ENCODE measurements at regions not wholly inside any gene's neighbourhood (a gene's known extent, or its start where the extent isn't known, plus 50 kb on each side); places are given as distances from the start of the nearest gene placed in this dataset.

- Histone ChIP-seq H3K27ac (ENCODE audit: low read length) (no peak overlapping the region), H3K36me3 (ENCODE audit: insufficient read depth, low read length) (no peaks in the 10 kb centered on the region), H2AFZ (ENCODE audit: low read depth, low read length) (no peak overlapping the region), H3F3A (ENCODE audit: insufficient read depth, low read length, poor library complexity, severe bottlenecking) (no peaks in the 10 kb centered on the region), H3K79me2 (replicated peaks; ENCODE audit: insufficient read depth, low read length) (no peaks in the 10 kb centered on the region), H3K9me3 (ENCODE audit: low read length) (no peaks in the 10 kb centered on the region), H3K4me2 (ENCODE audit: low read length) (no peak overlapping the region), H3K4me3 (ENCODE audit: low read length) (no peak overlapping the region), H4K20me1 (ENCODE audit: insufficient read depth) (no peaks in the 10 kb centered on the region), H3K27me3 (ENCODE audit: insufficient read depth, low read depth, low read length) (no peaks in the 10 kb centered on the region), H3K9me2 (ENCODE audit: insufficient read depth, low read length) (no peaks in the 10 kb centered on the region), H3K9ac (ENCODE audit: low read length) (no peak overlapping the region)
- TF ChIP-seq CTCF (IDR thresholded peaks at IDR 0.05; ENCODE audit: poor library complexity, severe bottlenecking), result no peak
- no peak for TF ChIP-seq SMC3 (conservative IDR thresholded peaks at IDR 0.05; ENCODE audit: poor library complexity)
- TF ChIP-seq REST (IDR thresholded peaks at IDR 0.05; ENCODE audit: borderline replicate concordance), result no peak
- TF ChIP-seq RAD21 (conservative IDR thresholded peaks at IDR 0.05), result no peak
- no peak for TF ChIP-seq EP300 (conservative IDR thresholded peaks at IDR 0.05; ENCODE audit: poor library complexity, severe bottlenecking)
- no peak for TF ChIP-seq MXI1 (conservative IDR thresholded peaks at IDR 0.05; ENCODE audit: poor library complexity, severe bottlenecking)
- no peak for TF ChIP-seq TAF1 (IDR thresholded peaks at IDR 0.05; ENCODE audit: low read depth)
- TF ChIP-seq EZH2 (IDR thresholded peaks at IDR 0.05; ENCODE audit: borderline replicate concordance, insufficient read depth, low read length, poor library complexity, severe bottlenecking), result no peak
- TF ChIP-seq POLR2AphosphoS5 (IDR thresholded peaks at IDR 0.05), result no peak
These were observed 207.0 kb upstream of the SALL3 start for GRCh38 chr18:78772360-78773302.

GRCh38 chr18:78773303-78773755 is 206.3 kb upstream of the SALL3 start:
- no peaks in the 10 kb centered on the region for H3K79me2 ChIP-seq (replicated peaks; ENCODE audit: insufficient read depth, low read length)
- no peaks in the 10 kb centered on the region for H3F3A ChIP-seq (ENCODE audit: insufficient read depth, low read length, poor library complexity, severe bottlenecking)
- H3K36me3 ChIP-seq (ENCODE audit: insufficient read depth, low read length), result no peaks in the 10 kb centered on the region
- no peaks in the 10 kb centered on the region for H3K9me2 ChIP-seq (ENCODE audit: insufficient read depth, low read length)
- no peak overlapping the region for H3K4me2 ChIP-seq (ENCODE audit: low read length)
- TF ChIP-seq TAF1 (IDR thresholded peaks at IDR 0.05; ENCODE audit: low read depth) (no peak), MXI1 (conservative IDR thresholded peaks at IDR 0.05; ENCODE audit: poor library complexity, severe bottlenecking) (no peak), POLR2AphosphoS5 (IDR thresholded peaks at IDR 0.05) (no peak), EZH2 (IDR thresholded peaks at IDR 0.05; ENCODE audit: borderline replicate concordance, insufficient read depth, low read length, poor library complexity, severe bottlenecking) (no peak), REST (IDR thresholded peaks at IDR 0.05; ENCODE audit: borderline replicate concordance) (no peak), RAD21 (conservative IDR thresholded peaks at IDR 0.05) (no peak), CTCF (IDR thresholded peaks at IDR 0.05; ENCODE audit: poor library complexity, severe bottlenecking) (no peak)
- H3K27me3 ChIP-seq (ENCODE audit: insufficient read depth, low read depth, low read length), result no peaks in the 10 kb centered on the region
- H3K4me3 ChIP-seq (ENCODE audit: low read length), result no peak overlapping the region
- no peaks in the 10 kb centered on the region for H4K20me1 ChIP-seq (ENCODE audit: insufficient read depth)
- no peaks in the 10 kb centered on the region for H3K9me3 ChIP-seq (ENCODE audit: low read length)
- H2AFZ ChIP-seq (ENCODE audit: low read depth, low read length), result no peak overlapping the region
- H3K27ac ChIP-seq (ENCODE audit: low read length), result no peak overlapping the region
- no peak overlapping the region for H3K9ac ChIP-seq (ENCODE audit: low read length)
